IMR-90 (cell line): ENCODE measurements at regions not wholly inside any gene's neighbourhood (a gene's known extent, or its start where the extent isn't known, plus 50 kb on each side); places are given as distances from the start of the nearest gene placed in this dataset.

Experiments
- ATAC-seq: fragments of 200-7000 bp; cut with Tn5 transposase; 2 replicates; pipeline ENCODE4 v1.9.1; 2020; ENCODE audit warnings: low read depth, mild to moderate bottlenecking, moderate library complexity
- BruUV-seq: library from RNA; stranded (reverse); fragments of 400-500 nt; replicated peaks from 2 replicates; lab custom pipeline; 2021; lab: Mats Ljungman, UMichigan
- CTCF ChIA-PET: fragments of 300-600 bp; formaldehyde crosslinking; extraction: SDS; loops from one replicate; lab custom pipeline; 2021; ENCODE audit warnings: antibody characterized with exemption; lab: Yijun Ruan, JAX
- POLR2A ChIA-PET: fragments of 300-600 bp; sonication (Branson Sonifier 250); formaldehyde crosslinking; loops from one replicate; lab custom pipeline; 2022; ENCODE audit warnings: antibody characterized with exemption; ENCODE audit not compliant: unreplicated experiment; lab: Charles Lee
- DNase-seq: peaks from one replicate; pipeline ENCODE4 v3.0.0; 2013
- H2AFZ ChIP-seq: replicated peaks from 2 replicates; pipeline ENCODE3; 2013; ENCODE audit warnings: low read length, mild to moderate bottlenecking; ENCODE audit not compliant: poor library complexity
- H2AK5ac ChIP-seq: 2 replicates; pipeline ENCODE4 v1.6.1; 2013; ENCODE audit warnings: low read depth, low read length, inconsistent platforms
- H2AK9ac ChIP-seq: replicated peaks from 2 replicates; pipeline ENCODE3; 2013; ENCODE audit warnings: mild to moderate bottlenecking, low read depth, low read length, moderate library complexity; ENCODE audit not compliant: poor library complexity
- H2BK120ac ChIP-seq: 2 replicates; pipeline ENCODE4 v1.6.1; 2013; ENCODE audit warnings: low read depth, low read length, inconsistent platforms
- H2BK15ac ChIP-seq: 3 replicates; pipeline ENCODE4 v1.6.1; 2013; ENCODE audit warnings: low read depth, low read length, inconsistent platforms
- H2BK20ac ChIP-seq: 2 replicates; pipeline ENCODE4 v1.6.1; 2013; ENCODE audit warnings: low read depth, mild to moderate bottlenecking, inconsistent platforms, low read length, moderate library complexity
- H2BK5ac ChIP-seq: 2 replicates; pipeline ENCODE4 v1.6.1; 2013; ENCODE audit warnings: mild to moderate bottlenecking, low read depth, low read length, inconsistent platforms; ENCODE audit not compliant: poor library complexity, severe bottlenecking
- H3K14ac ChIP-seq: replicated peaks from 2 replicates; pipeline ENCODE4 v1.6.1; 2013; ENCODE audit warnings: low read depth, low read length, inconsistent platforms
- H3K18ac ChIP-seq: 2 replicates; pipeline ENCODE4 v1.6.1; 2013; ENCODE audit warnings: low read depth, low read length, control low read depth
- H3K23ac ChIP-seq: 2 replicates; pipeline ENCODE4 v1.6.1; 2013; ENCODE audit warnings: low read depth, low read length, inconsistent platforms
- H3K27ac ChIP-seq: 2 replicates; pipeline ENCODE4 v1.5.1; 2013; ENCODE audit warnings: mild to moderate bottlenecking, control low read depth, low read length; ENCODE audit not compliant: insufficient read depth
- H3K27me3 ChIP-seq: 2 replicates; pipeline ENCODE4 v1.6.1; 2013; ENCODE audit warnings: low read length; ENCODE audit not compliant: control insufficient read depth, insufficient read depth
- H3K36me3 ChIP-seq: 2 replicates; pipeline ENCODE4 v1.6.1; 2013; ENCODE audit warnings: low read length, mixed read lengths; ENCODE audit not compliant: control insufficient read depth, insufficient read depth
- H3K4ac ChIP-seq: 2 replicates; pipeline ENCODE4 v1.6.1; 2013; ENCODE audit warnings: low read depth, low read length, inconsistent platforms
- H3K4me1 ChIP-seq: 2 replicates; pipeline ENCODE4 v1.6.1; 2013; ENCODE audit warnings: low read length, mixed read lengths; ENCODE audit not compliant: control insufficient read depth, insufficient read depth
- H3K4me2 ChIP-seq: 2 replicates; pipeline ENCODE4 v1.6.1; 2013; ENCODE audit warnings: low read depth, mild to moderate bottlenecking, control low read depth, low read length, moderate library complexity
- H3K4me3 ChIP-seq: 2 replicates; pipeline ENCODE4 v1.5.1; 2013; ENCODE audit warnings: low read depth, mild to moderate bottlenecking, control low read depth, low read length, moderate library complexity; ENCODE audit not compliant: insufficient read depth
- H3K56ac ChIP-seq: 2 replicates; pipeline ENCODE4 v1.6.1; 2013; ENCODE audit warnings: low read length, inconsistent platforms; ENCODE audit not compliant: insufficient read depth; ENCODE audit errors: extremely low read depth
- H3K79me1 ChIP-seq, 2 experiments: 2 replicates each; pipeline ENCODE4 v1.6.1; 2013; ENCODE audit warnings: low read length in 2 of 2, inconsistent platforms in 1 of 2, low read depth in 1 of 2
- H3K9ac ChIP-seq: 2 replicates; pipeline ENCODE4 v1.6.1; 2013; ENCODE audit warnings: low read depth, low read length, control low read depth
- H3K9me1 ChIP-seq: 2 replicates; pipeline ENCODE4 v1.6.1; 2013; ENCODE audit warnings: low read length, inconsistent platforms; ENCODE audit not compliant: insufficient read depth
- H3K9me3 ChIP-seq: 2 replicates; pipeline ENCODE4 v1.6.1; 2013; ENCODE audit warnings: low read length; ENCODE audit not compliant: control insufficient read depth, insufficient read depth
- H4K20me1 ChIP-seq: 2 replicates; pipeline ENCODE4 v1.6.1; 2013; ENCODE audit warnings: low read length, inconsistent platforms; ENCODE audit not compliant: insufficient read depth
- H4K5ac ChIP-seq: 2 replicates; pipeline ENCODE4 v1.6.1; 2013; ENCODE audit warnings: mild to moderate bottlenecking, low read depth, low read length, control low read depth
- H4K8ac ChIP-seq, 2 experiments: 2 replicates each; pipeline ENCODE4 v1.6.1; 2013; ENCODE audit warnings: low read depth in 2 of 2, low read length in 2 of 2, control low read depth in 1 of 2, inconsistent platforms in 1 of 2
- H4K91ac ChIP-seq: 2 replicates; pipeline ENCODE4 v1.6.1; 2013; ENCODE audit warnings: low read depth, low read length, inconsistent platforms; ENCODE audit not compliant: insufficient read depth
- BHLHE40 ChIP-seq: fragments of 150-350 bp; IDR thresholded peaks from 2 replicates; pipeline ENCODE4 v1.6.1; 2016; ENCODE audit warnings: mild to moderate bottlenecking, low read depth, low read length
- CHD1 ChIP-seq: IDR thresholded peaks from 2 replicates; pipeline ENCODE4 v1.6.1; 2012; ENCODE audit warnings: low read depth, low read length, improper control_type of control experiment
- FOS ChIP-seq: fragments of 150-350 bp; IDR thresholded peaks from 2 replicates; pipeline ENCODE4 v1.6.1; 2016; ENCODE audit warnings: low read depth, low read length
- MAFK ChIP-seq: IDR thresholded peaks from 2 replicates; pipeline ENCODE4 v1.6.1; 2012; ENCODE audit warnings: low read depth, low read length, improper control_type of control experiment
- MXI1 ChIP-seq: IDR thresholded peaks from 2 replicates; pipeline ENCODE4 v1.6.1; 2012; ENCODE audit warnings: low read depth, mild to moderate bottlenecking, low read length, moderate library complexity, borderline replicate concordance
- NFE2L2 ChIP-seq: fragments of 150-350 bp; IDR thresholded peaks from 2 replicates; pipeline ENCODE4 v1.6.1; 2016; ENCODE audit warnings: low read depth, mild to moderate bottlenecking, low read length
- RAD21 ChIP-seq: IDR thresholded peaks from 2 replicates; pipeline ENCODE4 v1.6.1; 2012; ENCODE audit warnings: low read length, improper control_type of control experiment
- RFX5 ChIP-seq: IDR thresholded peaks from 2 replicates; pipeline ENCODE4 v1.8.0; 2012; ENCODE audit warnings: low read depth, mild to moderate bottlenecking, low read length, moderate library complexity
- dilution Hi-C: fragments of 300-500 bp; cut with HindIII; formaldehyde crosslinking; loops from one replicate; pipeline ENCODE4 v1.14.3; 2018; ENCODE audit warnings: low sequenced_read_pairs; ENCODE audit not compliant: unreplicated experiment
- in situ Hi-C: fragments of 300-500 bp; cut with MboI; formaldehyde crosslinking; loops from 3 replicates; pipeline ENCODE4 v1.14.3; 2019; ENCODE audit warnings: low sequenced_read_pairs, inconsistent platforms, mixed read lengths
- intact Hi-C: fragments of 100-400 bp; cut with micrococcal nuclease; formaldehyde crosslinking; loops from 2 replicates; pipeline ENCODE4 v1.10.0; 2022
- TF ChIP-seq, protein P1 (sequence below): fragments of 150-350 bp; IDR thresholded peaks from 2 replicates; pipeline ENCODE4 v1.6.1; 2017; ENCODE audit warnings: mild to moderate bottlenecking, antibody characterized with exemption, low read length, low read depth
- TF ChIP-seq, protein P2 (sequence below): conservative IDR thresholded peaks from 2 replicates; pipeline ENCODE4 v1.5.1; 2012; ENCODE audit warnings: mild to moderate bottlenecking, low read depth, low read length, improper control_type of control experiment

DNA sequence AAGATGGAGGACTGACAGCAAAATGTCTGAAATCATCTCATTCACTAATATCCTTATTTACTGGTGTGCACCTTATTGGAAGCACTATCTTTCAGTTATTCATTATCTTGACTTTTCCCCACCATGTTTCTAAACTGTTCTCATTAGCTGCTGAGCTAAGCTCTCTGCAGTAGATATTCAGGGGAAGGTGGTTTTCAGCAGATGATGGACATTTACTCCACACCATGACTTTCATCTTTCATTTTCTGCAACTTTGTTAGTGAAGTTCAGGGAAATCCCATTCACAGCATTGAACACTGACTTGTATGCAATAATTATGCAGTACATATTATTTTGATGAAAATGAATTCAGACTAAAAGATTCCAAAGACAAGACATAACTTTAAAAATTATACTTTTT, 373.6 kb upstream of the FLRT2 start:
- Histone ChIP-seq H3K4ac (no peak overlapping the region), H4K20me1 (no peaks in the 10 kb centered on the region), H4K8ac (no peak overlapping the region), H3K4me1 (no peaks in the 10 kb centered on the region), H4K91ac (no peak overlapping the region), H2AK9ac (no peak overlapping the region), H3K27me3 (no peaks in the 10 kb centered on the region), H3K9ac (no peak overlapping the region), H2AK5ac (no peak overlapping the region), H3K9me1 (no peaks in the 10 kb centered on the region), H2BK5ac (no peak overlapping the region), H3K23ac (no peak overlapping the region), H3K79me1 (no peaks in the 10 kb centered on the region), H3K9me3 (no peaks in the 10 kb centered on the region), H3K14ac (no peak overlapping the region), H2BK15ac (no peak overlapping the region), H4K5ac (no peak overlapping the region), H2BK120ac (no peak overlapping the region), H2AFZ (no peak overlapping the region), H3K18ac (no peak overlapping the region), H3K36me3 (no peaks in the 10 kb centered on the region), H3K27ac (no peak overlapping the region), H3K4me2 (no peak overlapping the region), H3K56ac (no peak overlapping the region), H2BK20ac (no peak overlapping the region), H3K4me3 (no peak overlapping the region)
- intact Hi-C loops, result no loop called here
- in situ Hi-C loops, result no loop called here
- TF ChIP-seq CHD1, result no peak
- no peak for TF ChIP-seq FOS
- no peak for TF ChIP-seq BHLHE40
- no peak for TF ChIP-seq RAD21
- TF ChIP-seq, protein P1, sequence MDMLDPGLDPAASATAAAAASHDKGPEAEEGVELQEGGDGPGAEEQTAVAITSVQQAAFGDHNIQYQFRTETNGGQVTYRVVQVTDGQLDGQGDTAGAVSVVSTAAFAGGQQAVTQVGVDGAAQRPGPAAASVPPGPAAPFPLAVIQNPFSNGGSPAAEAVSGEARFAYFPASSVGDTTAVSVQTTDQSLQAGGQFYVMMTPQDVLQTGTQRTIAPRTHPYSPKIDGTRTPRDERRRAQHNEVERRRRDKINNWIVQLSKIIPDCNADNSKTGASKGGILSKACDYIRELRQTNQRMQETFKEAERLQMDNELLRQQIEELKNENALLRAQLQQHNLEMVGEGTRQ, result no peak
- no peak for TF ChIP-seq RFX5
- TF ChIP-seq MXI1, result no peak
- TF ChIP-seq NFE2L2, result no peak
- TF ChIP-seq, protein P2, sequence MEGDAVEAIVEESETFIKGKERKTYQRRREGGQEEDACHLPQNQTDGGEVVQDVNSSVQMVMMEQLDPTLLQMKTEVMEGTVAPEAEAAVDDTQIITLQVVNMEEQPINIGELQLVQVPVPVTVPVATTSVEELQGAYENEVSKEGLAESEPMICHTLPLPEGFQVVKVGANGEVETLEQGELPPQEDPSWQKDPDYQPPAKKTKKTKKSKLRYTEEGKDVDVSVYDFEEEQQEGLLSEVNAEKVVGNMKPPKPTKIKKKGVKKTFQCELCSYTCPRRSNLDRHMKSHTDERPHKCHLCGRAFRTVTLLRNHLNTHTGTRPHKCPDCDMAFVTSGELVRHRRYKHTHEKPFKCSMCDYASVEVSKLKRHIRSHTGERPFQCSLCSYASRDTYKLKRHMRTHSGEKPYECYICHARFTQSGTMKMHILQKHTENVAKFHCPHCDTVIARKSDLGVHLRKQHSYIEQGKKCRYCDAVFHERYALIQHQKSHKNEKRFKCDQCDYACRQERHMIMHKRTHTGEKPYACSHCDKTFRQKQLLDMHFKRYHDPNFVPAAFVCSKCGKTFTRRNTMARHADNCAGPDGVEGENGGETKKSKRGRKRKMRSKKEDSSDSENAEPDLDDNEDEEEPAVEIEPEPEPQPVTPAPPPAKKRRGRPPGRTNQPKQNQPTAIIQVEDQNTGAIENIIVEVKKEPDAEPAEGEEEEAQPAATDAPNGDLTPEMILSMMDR, result no peak
- no peak for TF ChIP-seq MAFK
- DNase-seq (no peak), ATAC-seq (no peak)
- CTCF ChIA-PET, result no interaction called here
- dilution Hi-C loops, result no loop called here
- BruUV-seq, result no TSS peak
- POLR2A ChIA-PET, result no interaction called here
